ENCODE measurements at regions not wholly inside any gene's neighbourhood (a gene's known extent, or its start where the extent isn't known, plus 50 kb on each side); places are given as distances from the start of the nearest gene placed in this dataset.

- Histone ChIP-seq H3K4me3 (ENCODE audit: insufficient read depth, low read length) (no peak overlapping the region), H3K4me1 (ENCODE audit: insufficient read depth, low read length) (no peaks in the 10 kb centered on the region), H3K36me3 (ENCODE audit: insufficient read depth, low read length) (no peaks in the 10 kb centered on the region), H3K4me2 (ENCODE audit: insufficient read depth, low read length) (no peak overlapping the region), H3K27me3 (ENCODE audit: insufficient read depth, low read length) (peaks cover 14% of the 10 kb centered on the region), H2AFZ (ENCODE audit: low read length) (no peak overlapping the region), H4K20me1 (ENCODE audit: insufficient read depth, low read length) (no peaks in the 10 kb centered on the region), H3K79me2 (ENCODE audit: insufficient read depth, low read length) (no peaks in the 10 kb centered on the region), H3K9me3 (ENCODE audit: low read depth, low read length) (no peaks in the 10 kb centered on the region), H3K27ac (ENCODE audit: low read depth, low read length) (no peak overlapping the region)
- no peak for DNase-seq (ENCODE audit: insufficient read length, low spot score, missing footprints)
- no peak for TF ChIP-seq CTCF (IDR thresholded peaks at IDR 0.05; ENCODE audit: extremely low read depth, low read depth, low read length)
These were observed 90.0 kb upstream of the SIX3 start for GRCh38 chr2:44851518-44851917.

GRCh38 chr2:44852594-44852993 lies 88.9 kb upstream of the SIX3 start:
- no peak overlapping the region for H2AFZ ChIP-seq (ENCODE audit: low read length)

GRCh38 chr2:44859337-44859736 lies 82.2 kb upstream of the SIX3 start:
- H3K4me1 ChIP-seq (ENCODE audit: insufficient read depth, low read length) = no peaks in the 10 kb centered on the region
- no peaks in the 10 kb centered on the region for H4K20me1 ChIP-seq (ENCODE audit: insufficient read depth, low read length)
- H3K4me2 ChIP-seq (ENCODE audit: insufficient read depth, low read length) = no peak overlapping the region
- no peak overlapping the region for H3K27ac ChIP-seq (ENCODE audit: low read depth, low read length)
- no peaks in the 10 kb centered on the region for H3K9me3 ChIP-seq (ENCODE audit: low read depth, low read length)
- H2AFZ ChIP-seq (ENCODE audit: low read length) = no peak overlapping the region
- TF ChIP-seq CTCF (IDR thresholded peaks at IDR 0.05; ENCODE audit: extremely low read depth, low read depth, low read length) = no peak
- peaks cover 18% of the 10 kb centered on the region for H3K27me3 ChIP-seq (ENCODE audit: insufficient read depth, low read length)
- no peaks in the 10 kb centered on the region for H3K36me3 ChIP-seq (ENCODE audit: insufficient read depth, low read length)
- no peak for DNase-seq (ENCODE audit: insufficient read length, low spot score, missing footprints)
- no peak overlapping the region for H3K4me3 ChIP-seq (ENCODE audit: insufficient read depth, low read length)
- no peaks in the 10 kb centered on the region for H3K79me2 ChIP-seq (ENCODE audit: insufficient read depth, low read length)

More at GRCh38 chr2:44852594-44852993, 88.9 kb upstream of the SIX3 start:
- H4K20me1 ChIP-seq (ENCODE audit: insufficient read depth, low read length) = no peaks in the 10 kb centered on the region
- no peaks in the 10 kb centered on the region for H3K9me3 ChIP-seq (ENCODE audit: low read depth, low read length)
- H3K4me3 ChIP-seq (ENCODE audit: insufficient read depth, low read length) = no peak overlapping the region
- no peaks in the 10 kb centered on the region for H3K4me1 ChIP-seq (ENCODE audit: insufficient read depth, low read length)
- H3K27me3 ChIP-seq (ENCODE audit: insufficient read depth, low read length) = peaks cover 14% of the 10 kb centered on the region
- H3K36me3 ChIP-seq (ENCODE audit: insufficient read depth, low read length) = no peaks in the 10 kb centered on the region
- H3K79me2 ChIP-seq (ENCODE audit: insufficient read depth, low read length) = no peaks in the 10 kb centered on the region
- H3K4me2 ChIP-seq (ENCODE audit: insufficient read depth, low read length) = no peak overlapping the region
- no peak for DNase-seq (ENCODE audit: insufficient read length, low spot score, missing footprints)
- no peak overlapping the region for H3K27ac ChIP-seq (ENCODE audit: low read depth, low read length)
- no peak for TF ChIP-seq CTCF (IDR thresholded peaks at IDR 0.05; ENCODE audit: extremely low read depth, low read depth, low read length)

GRCh38 chr2:44866152-44866551 lies 75.3 kb upstream of the SIX3 start:
- Histone ChIP-seq H3K9me3 (ENCODE audit: low read depth, low read length) (no peaks in the 10 kb centered on the region), H3K79me2 (ENCODE audit: insufficient read depth, low read length) (no peaks in the 10 kb centered on the region), H2AFZ (ENCODE audit: low read length) (no peak overlapping the region), H3K4me2 (ENCODE audit: insufficient read depth, low read length) (no peak overlapping the region), H4K20me1 (ENCODE audit: insufficient read depth, low read length) (no peaks in the 10 kb centered on the region), H3K27me3 (ENCODE audit: insufficient read depth, low read length) (peaks cover 22% of the 10 kb centered on the region), H3K36me3 (ENCODE audit: insufficient read depth, low read length) (no peaks in the 10 kb centered on the region), H3K4me3 (ENCODE audit: insufficient read depth, low read length) (no peak overlapping the region), H3K27ac (ENCODE audit: low read depth, low read length) (no peak overlapping the region), H3K4me1 (ENCODE audit: insufficient read depth, low read length) (no peaks in the 10 kb centered on the region)
- TF ChIP-seq CTCF (IDR thresholded peaks at IDR 0.05; ENCODE audit: extremely low read depth, low read depth, low read length) = no peak
- no peak for DNase-seq (ENCODE audit: insufficient read length, low spot score, missing footprints)
